Adrenal gland (tissue), 9 donors: ENCODE measurements at regions not wholly inside any gene's neighbourhood (a gene's known extent, or its start where the extent isn't known, plus 50 kb on each side); places are given as distances from the start of the nearest gene placed in this dataset.

Experiments
- DNase-seq, 7 donors: peaks; one replicate each; pipeline ENCODE4 v3.0.0-alpha.2; 2019 to 2020
- H3K27ac ChIP-seq, 5 donors: fragments of 200-600 bp; sonication (generic) in 4 of 5; 1 replicate in 3 of 5; 2 replicates in 2 of 5; pipeline versions ENCODE4 v1.5.1 to v1.8.0; 2016 to 2020; ENCODE audit warnings: mild to moderate bottlenecking in 1 of 5
- H3K27me3 ChIP-seq: fragments of 200-600 bp; 2 replicates; pipeline ENCODE4 v1.8.0; 2021
- H3K36me3 ChIP-seq, 2 donors: fragments of 200-600 bp; replicated peaks in 1 of 2; 1 replicate in 1 of 2; 2 replicates in 1 of 2; pipeline versions ENCODE4 v1.5.1 to v1.8.0; 2018 to 2022
- H3K4me1 ChIP-seq, 2 donors: fragments of 200-600 bp; replicated peaks in 1 of 2; 1 replicate in 1 of 2; 2 replicates in 1 of 2; pipeline versions ENCODE4 v1.5.1 to v1.8.0; 2018 to 2021
- H3K4me3 ChIP-seq, 4 donors: fragments of 200-600 bp; sonication (generic) in 3 of 4; one replicate each; pipeline ENCODE4 v1.5.1; 2016 to 2018
- H3K9me3 ChIP-seq, 3 donors: fragments of 200-600 bp; sonication (generic) in 1 of 3; replicated peaks in 1 of 3; 1 replicate in 2 of 3; 2 replicates in 1 of 3; pipeline versions ENCODE4 v1.5.1 to v1.8.0; 2016 to 2021
- CTCF ChIP-seq, 6 experiments: fragments of 450-650 bp in 4 of 6; fragments of 200-600 bp in 2 of 6; sonication (generic) in 1 of 6; IDR thresholded peaks; 1 replicate in 5 of 6; 2 replicates in 1 of 6; pipeline versions ENCODE4 v1.5.1 to v1.8.0; 2016 to 2021; ENCODE audit warnings: antibody characterized with exemption in 6 of 6, mild to moderate bottlenecking in 2 of 6, moderate library complexity in 1 of 6
- POLR2A ChIP-seq, 2 donors: fragments of 450-650 bp; IDR thresholded peaks; one replicate each; pipeline ENCODE4 v1.6.1; 2017; ENCODE audit warnings: antibody characterized with exemption in 2 of 2, mild to moderate bottlenecking in 2 of 2, moderate library complexity in 1 of 2
- WGBS, 4 donors: extraction: QIAGEN DNeasy Blood & Tissue Kit in 2 of 4; methylation state at CpG; one replicate each; pipeline versions ENCODE4 v1.1.5 to v1.1.7; 2013 to 2017; 5-methylcytosine and 5-hydroxymethylcytosine counted together
- intact Hi-C, 2 donors: fragments of 100-400 bp; cut with DNase I; formaldehyde crosslinking; loops; one replicate each; pipeline versions ENCODE4 v1.14.1 to v1.15.0; 2022 to 2023
- donor health status: healthy with polysubstance abuse.
- donor health status: Bipolar disorder and iron deficiency.
- donor health status: DM: yes; HTN: yes; CAD: no.
- donor health status: DM: no; HTN: no; CAD: no.
- donor health status: DM: no; HTN: no; CAD: no.

- no peak overlapping the region for H3K4me3 ChIP-seq
- H3K27me3 ChIP-seq = no peaks in the 10 kb centered on the region
- TF ChIP-seq POLR2A (IDR thresholded peaks at IDR 0.05) (no peak), CTCF (IDR thresholded peaks at IDR 0.05) (no peak)
- no peak overlapping the region for H3K27ac ChIP-seq
- no peak for DNase-seq
- H3K9me3 ChIP-seq = no peaks in the 10 kb centered on the region
- H3K4me1 ChIP-seq = no peaks in the 10 kb centered on the region
- intact Hi-C loops = no loop called here
- H3K36me3 ChIP-seq = no peaks in the 10 kb centered on the region
Measured at GRCh38 chr18:39497821-39498220, 1932.2 kb upstream of the CELF4 start.

- WGBS, 4 donors = 63 to 93% (median 75%) methylated on average over 4 of the region's 4 CpGs
Measured at GRCh38 chr18:39496986-39497385, 1931.4 kb upstream of the CELF4 start.

GRCh38 chr18:39494211-39494896 is 1928.8 kb upstream of the CELF4 start:
- 85 to 90% (median 89%) methylated on average over 3 of the region's 3 CpGs for WGBS, 4 donors
- intact Hi-C loops = no loop called here
- no peaks in the 10 kb centered on the region for H3K36me3 ChIP-seq
- H3K4me3 ChIP-seq = no peak overlapping the region
- DNase-seq = no peak
- TF ChIP-seq CTCF (IDR thresholded peaks at IDR 0.05) (no peak), POLR2A (IDR thresholded peaks at IDR 0.05) (no peak)
- H3K9me3 ChIP-seq = no peaks in the 10 kb centered on the region
- H3K4me1 ChIP-seq = no peaks in the 10 kb centered on the region
- H3K27me3 ChIP-seq = no peaks in the 10 kb centered on the region
- H3K27ac ChIP-seq = no peak overlapping the region

More at GRCh38 chr18:39496986-39497385, 1931.4 kb upstream of the CELF4 start:
- intact Hi-C loops = no loop called here
- H3K27ac ChIP-seq = no peak overlapping the region
- H3K4me3 ChIP-seq = no peak overlapping the region
- no peak for TF ChIP-seq CTCF (IDR thresholded peaks at IDR 0.05)
- TF ChIP-seq POLR2A (IDR thresholded peaks at IDR 0.05) = no peak
- no peaks in the 10 kb centered on the region for H3K27me3 ChIP-seq
- no peak for DNase-seq
- no peaks in the 10 kb centered on the region for H3K9me3 ChIP-seq
- H3K4me1 ChIP-seq = no peaks in the 10 kb centered on the region
- H3K36me3 ChIP-seq = no peaks in the 10 kb centered on the region

- H3K9me3 ChIP-seq = no peaks in the 10 kb centered on the region
- whole genome bisulfite sequencing, 4 donors = 81 to 91% (median 85%) methylated on average over 2 of the region's 2 CpGs
Measured at GRCh38 chr18:39491408-39491807, 1925.8 kb upstream of the CELF4 start.

More at GRCh38 chr18:39491408-39491807, 1925.8 kb upstream of the CELF4 start:
- Histone ChIP-seq H3K4me1 (no peaks in the 10 kb centered on the region), H3K27me3 (no peaks in the 10 kb centered on the region), H3K36me3 (no peaks in the 10 kb centered on the region), H3K4me3 (no peak overlapping the region), H3K27ac (no peak overlapping the region)
- no peak for TF ChIP-seq CTCF (IDR thresholded peaks at IDR 0.05)
- TF ChIP-seq POLR2A (IDR thresholded peaks at IDR 0.05) = no peak
- DNase-seq = no peak
- intact Hi-C loops = no loop called here
